Gastroesophageal sphincter (tissue), 3 donors: ENCODE measurements at regions not wholly inside any gene's neighbourhood (a gene's known extent, or its start where the extent isn't known, plus 50 kb on each side); places are given as distances from the start of the nearest gene placed in this dataset.

ENCODE experiments used
- CTCF ChIP-seq, 4 experiments: fragments of 200-600 bp in 2 of 4; fragments of 450-650 bp in 2 of 4; sonication (generic) in 1 of 4; IDR thresholded peaks; one replicate each; pipeline ENCODE4 v1.5.1; 2017 to 2019; ENCODE audit warnings: antibody characterized with exemption in 4 of 4, mild to moderate bottlenecking in 2 of 4, moderate library complexity in 2 of 4
- EP300 ChIP-seq: sonication (generic); formaldehyde crosslinking; IDR thresholded peaks from one replicate; pipeline ENCODE4 v1.6.1; 2017; ENCODE audit warnings: antibody characterized with exemption, mild to moderate bottlenecking

DNA sequence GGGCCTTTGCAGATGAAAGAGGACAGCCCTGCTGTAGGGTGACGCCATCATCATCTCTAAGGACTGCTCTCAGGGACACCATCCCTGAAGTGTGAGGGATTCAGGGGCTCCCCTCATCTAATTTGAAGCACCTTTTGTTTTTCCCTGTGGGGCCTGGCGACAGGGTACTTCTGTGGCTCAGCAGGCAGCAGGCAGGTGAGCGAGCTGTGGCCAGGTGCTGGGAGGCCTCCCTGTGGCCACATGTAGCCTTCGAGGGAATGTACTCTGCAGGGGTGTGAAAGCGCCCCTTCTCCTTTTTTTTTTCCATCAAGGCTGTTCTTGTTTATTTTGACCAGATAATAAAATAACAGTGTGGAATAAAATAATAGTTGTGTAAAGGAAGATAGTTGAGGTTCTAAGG lies 118.2 kb upstream of the DPP6 start:
- no peak for TF ChIP-seq CTCF (IDR thresholded peaks at IDR 0.05)
- no peak for TF ChIP-seq EP300
